ENCODE measurements at regions not wholly inside any gene's neighbourhood (a gene's known extent, or its start where the extent isn't known, plus 50 kb on each side); places are given as distances from the start of the nearest gene placed in this dataset.
"Not testable (repeated sequence)": the region's sequence is repeated elsewhere in the genome, so short reads cannot be mapped to it uniquely, and the experiment has no call there.

DNA sequence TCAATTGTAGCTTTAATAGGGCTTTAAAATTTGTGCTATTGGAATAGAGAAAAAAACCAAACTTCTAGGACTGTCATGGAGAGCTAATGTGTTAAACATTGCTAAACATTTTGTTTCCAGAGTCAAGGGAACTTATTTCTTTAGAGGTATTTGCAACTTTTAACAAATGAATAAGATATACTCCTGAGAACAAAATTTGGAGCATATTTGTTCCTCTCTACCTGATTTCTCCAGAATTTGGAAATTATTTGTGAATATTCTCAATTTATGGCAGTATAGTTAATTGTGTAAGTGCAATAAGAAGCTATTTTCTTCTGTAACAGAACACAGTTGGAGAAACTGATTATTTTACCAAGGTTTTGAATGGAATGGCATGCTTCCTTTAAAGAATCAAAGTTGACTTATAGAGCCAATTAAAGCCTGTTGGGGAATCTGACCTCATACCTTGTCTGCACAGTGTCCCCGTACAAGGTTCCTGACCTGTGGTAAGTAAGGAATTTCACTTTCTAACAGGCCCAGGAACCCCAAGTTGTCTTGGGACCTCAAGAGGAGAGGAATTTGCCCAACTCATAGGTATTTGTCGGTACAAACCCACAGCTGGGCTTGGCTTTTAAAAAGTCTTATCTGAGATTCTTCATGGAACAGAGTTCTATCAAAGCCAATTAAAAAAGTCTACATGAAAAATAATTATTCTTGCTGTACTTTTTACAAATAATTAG, 72.6 kb upstream of the CSF1 start:
- intact Hi-C loops (cut with micrococcal nuclease) = no loop called here
- no peak overlapping the region for H3K4me3 Mint-ChIP-seq
- H3K27me3 Mint-ChIP-seq = peaks cover 9% of the 10 kb centered on the region
- H3K9me3 Mint-ChIP-seq = no peaks in the 10 kb centered on the region
- no peak overlapping the region for H3K27ac Mint-ChIP-seq
- H3K36me3 Mint-ChIP-seq (ENCODE audit: low read depth) = no peaks in the 10 kb centered on the region
- H3K4me1 Mint-ChIP-seq (ENCODE audit: low read depth) = no peaks in the 10 kb centered on the region

DNA sequence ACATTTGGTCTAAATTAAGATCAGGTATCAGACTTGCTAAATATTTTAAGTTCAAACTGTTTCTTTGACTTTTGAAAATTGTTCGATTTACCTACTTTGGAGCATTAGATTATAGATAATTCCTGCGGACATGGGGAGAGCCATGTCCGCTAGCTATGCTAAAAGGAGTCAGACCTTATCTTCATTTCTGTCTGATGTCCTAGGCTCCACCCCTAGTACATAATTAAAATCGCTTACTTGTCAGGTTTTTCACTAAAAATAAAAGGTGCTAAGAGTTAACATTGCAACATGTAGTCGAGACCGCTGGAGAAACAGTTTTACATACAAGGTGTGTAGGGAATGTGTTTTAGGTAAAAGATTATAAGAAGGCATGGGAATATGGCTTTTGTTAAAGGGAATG, 71.9 kb upstream of the EPS8L3 start:
- H3K36me3 Mint-ChIP-seq (ENCODE audit: low read depth); H3K27ac Mint-ChIP-seq; intact Hi-C loops (cut with micrococcal nuclease); H3K4me3 Mint-ChIP-seq; H3K4me1 Mint-ChIP-seq (ENCODE audit: low read depth): not testable (repeated sequence)
- H3K9me3 Mint-ChIP-seq = peaks cover 13% of the 10 kb centered on the region
- H3K27me3 Mint-ChIP-seq = peaks cover 11% of the 10 kb centered on the region

DNA sequence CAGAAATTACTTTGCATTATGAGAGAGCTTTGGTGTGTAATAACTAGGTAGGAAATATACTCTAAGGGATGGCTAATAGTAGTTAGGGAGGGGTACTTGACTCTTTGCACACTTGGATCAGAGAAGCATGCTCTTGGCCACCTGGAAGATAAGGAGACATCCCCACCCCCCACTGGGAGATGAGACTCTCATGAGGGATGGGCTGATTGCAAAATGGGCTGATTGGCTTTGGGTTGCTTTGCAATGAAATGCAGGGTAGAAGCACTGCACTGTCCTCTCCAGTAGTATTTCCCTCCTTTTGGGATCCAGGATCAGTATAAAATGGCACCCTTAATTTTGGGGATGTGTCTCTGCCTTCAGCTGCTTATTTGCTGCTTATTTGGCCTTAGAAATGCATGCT, 71.2 kb upstream of the EPS8L3 start:
- no peaks in the 10 kb centered on the region for H3K4me1 Mint-ChIP-seq (ENCODE audit: low read depth)
- H3K27me3 Mint-ChIP-seq = peaks cover 11% of the 10 kb centered on the region
- H3K36me3 Mint-ChIP-seq (ENCODE audit: low read depth) = no peaks in the 10 kb centered on the region
- H3K9me3 Mint-ChIP-seq = peaks cover 13% of the 10 kb centered on the region
- intact Hi-C loops (cut with micrococcal nuclease) = no loop called here
- no peak overlapping the region for H3K27ac Mint-ChIP-seq
- no peak overlapping the region for H3K4me3 Mint-ChIP-seq

DNA sequence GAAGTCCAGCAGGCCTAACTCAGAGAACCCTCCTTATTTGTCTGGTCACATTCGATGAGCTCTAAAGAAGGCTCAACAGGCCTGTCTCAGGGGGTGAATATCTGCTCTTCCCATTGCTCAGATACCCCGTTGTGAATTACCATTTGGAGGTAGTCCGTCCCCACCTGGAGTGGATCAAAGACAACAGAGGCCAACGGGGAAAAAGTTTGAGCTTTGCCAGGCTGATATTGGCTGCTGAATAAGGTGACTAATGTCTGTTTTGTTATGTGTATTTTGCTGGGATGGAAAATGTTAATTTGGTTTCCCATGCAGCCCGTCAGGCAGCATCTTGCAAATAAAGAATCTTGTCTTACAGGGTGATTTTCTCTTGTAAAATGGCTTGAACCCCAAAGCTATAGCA, 69.2 kb upstream of the EPS8L3 start:
- intact Hi-C loops (cut with micrococcal nuclease) = no loop called here
- Mint-ChIP-seq H3K4me3 (no peak overlapping the region), H3K9me3 (peaks cover 13% of the 10 kb centered on the region), H3K4me1 (ENCODE audit: low read depth) (peaks cover 4% of the 10 kb centered on the region), H3K36me3 (ENCODE audit: low read depth) (no peaks in the 10 kb centered on the region), H3K27me3 (peaks cover 19% of the 10 kb centered on the region), H3K27ac (no peak overlapping the region)

DNA sequence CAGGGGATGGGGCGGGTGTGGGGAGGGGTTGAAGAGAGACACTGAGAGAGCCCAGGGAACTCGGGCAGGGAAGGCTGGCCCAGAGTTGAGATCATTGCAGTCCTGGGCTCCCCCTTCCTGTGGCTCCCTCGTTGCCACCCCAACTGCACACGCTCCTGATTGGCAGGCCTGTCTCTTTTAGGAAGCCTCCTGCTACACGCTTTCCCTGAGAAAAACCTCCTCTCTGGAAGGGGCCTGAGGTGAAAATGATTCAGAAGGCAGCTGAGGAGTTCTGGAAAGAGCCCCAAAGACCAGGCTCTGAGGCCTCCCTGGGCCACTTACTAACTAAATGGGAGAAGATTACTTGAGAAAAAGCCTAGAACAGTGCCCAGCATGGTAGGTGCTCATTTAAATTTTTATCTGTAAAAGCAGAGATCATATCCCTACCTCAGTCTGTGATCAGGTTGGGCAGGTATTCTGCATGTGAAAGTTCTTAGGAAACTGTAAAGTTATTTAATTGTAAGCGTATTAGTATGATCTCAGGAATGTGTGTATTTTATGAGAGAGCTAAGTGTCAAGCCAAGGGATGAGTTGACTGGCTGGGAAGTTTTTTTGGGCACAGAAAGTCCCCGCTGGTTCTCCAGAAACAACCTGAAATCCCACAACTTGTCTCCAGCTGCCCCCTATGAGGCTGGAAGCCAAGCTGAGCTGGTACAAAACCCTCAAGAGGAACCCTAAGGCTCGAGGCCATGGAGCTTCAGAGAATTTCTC, 65.2 kb upstream of the EPS8L3 start:
- Mint-ChIP-seq H3K4me1 (ENCODE audit: low read depth) (peaks cover 28% of the 10 kb centered on the region), H3K27ac (no peak overlapping the region), H3K27me3 (peaks cover 16% of the 10 kb centered on the region), H3K36me3 (ENCODE audit: low read depth) (no peaks in the 10 kb centered on the region), H3K4me3 (no peak overlapping the region), H3K9me3 (peaks cover 13% of the 10 kb centered on the region)
- intact Hi-C loops (cut with micrococcal nuclease) = no loop called here

DNA sequence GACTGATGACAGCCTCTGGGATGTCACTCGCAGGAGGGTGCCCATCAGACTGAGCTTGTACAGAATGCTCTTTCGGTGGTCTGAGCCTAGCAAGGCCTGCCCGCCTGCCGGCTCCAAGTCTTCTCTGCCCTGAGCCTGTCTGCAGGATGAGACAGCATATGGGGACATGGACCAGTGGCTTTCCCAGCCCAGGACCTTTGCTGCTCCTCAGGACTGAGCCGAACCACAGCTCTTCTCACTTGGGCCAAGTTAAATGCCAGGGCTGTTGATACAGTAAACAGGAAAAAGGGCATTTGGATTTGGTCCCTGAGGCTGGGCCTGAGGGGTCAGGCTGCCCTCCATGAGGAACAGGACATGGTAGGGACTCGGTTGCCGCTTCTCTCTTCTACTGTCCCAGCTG, 64.3 kb upstream of the EPS8L3 start:
- H3K4me3 Mint-ChIP-seq = no peak overlapping the region

DNA sequence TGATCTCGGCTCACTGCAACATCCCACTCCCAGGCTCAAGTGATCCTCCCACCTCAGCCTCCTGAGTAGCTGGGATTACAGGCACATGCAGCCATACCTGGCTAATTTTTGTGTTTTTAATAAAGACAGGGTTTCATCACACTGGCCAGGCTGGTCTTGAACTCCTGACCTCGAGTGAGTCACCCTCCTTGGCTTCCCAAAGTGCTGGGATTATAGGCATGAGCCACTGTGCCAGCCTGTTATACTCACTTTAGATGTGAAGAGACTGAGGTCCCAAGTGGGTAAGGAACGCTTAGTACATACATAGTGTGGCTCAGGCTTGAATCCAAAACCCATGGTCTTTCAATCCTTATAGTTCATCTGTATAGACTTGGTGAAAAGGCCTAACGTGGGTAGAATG, 63.7 kb upstream of the EPS8L3 start:
- H3K4me1 Mint-ChIP-seq (ENCODE audit: low read depth) = peaks cover 42% of the 10 kb centered on the region
- intact Hi-C loops (cut with micrococcal nuclease) = no loop called here
- H3K4me3 Mint-ChIP-seq = no peak overlapping the region
- no peak overlapping the region for H3K27ac Mint-ChIP-seq
- peaks cover 25% of the 10 kb centered on the region for H3K27me3 Mint-ChIP-seq
- no peaks in the 10 kb centered on the region for H3K36me3 Mint-ChIP-seq (ENCODE audit: low read depth)
- H3K9me3 Mint-ChIP-seq = peaks cover 9% of the 10 kb centered on the region

More for the DNA sequence above, 64.3 kb upstream of the EPS8L3 start:
- Mint-ChIP-seq H3K27ac (no peak overlapping the region), H3K4me1 (ENCODE audit: low read depth) (peaks cover 37% of the 10 kb centered on the region), H3K36me3 (ENCODE audit: low read depth) (no peaks in the 10 kb centered on the region), H3K27me3 (peaks cover 23% of the 10 kb centered on the region), H3K9me3 (peaks cover 13% of the 10 kb centered on the region)
- intact Hi-C loops (cut with micrococcal nuclease) = no loop called here

DNA sequence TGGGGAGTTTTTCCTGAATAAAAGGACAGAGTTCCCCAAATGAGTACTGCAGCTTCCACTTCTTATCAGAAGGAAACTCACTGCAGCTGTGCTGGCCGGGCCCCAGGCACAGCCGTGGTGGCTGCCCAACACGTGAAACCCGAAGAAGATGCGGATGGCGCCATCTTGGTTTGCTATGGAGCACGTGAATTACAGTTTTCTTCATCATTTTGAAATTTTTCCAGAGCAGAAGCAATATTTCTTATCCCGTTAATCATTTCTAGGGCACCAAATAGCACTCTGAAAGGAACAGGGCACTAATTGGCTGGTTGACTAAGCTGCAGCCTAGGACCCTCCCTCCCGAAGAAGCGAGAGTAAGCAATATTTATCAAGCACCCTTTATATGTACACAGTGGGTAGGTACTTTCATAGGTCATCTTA, 63.2 kb upstream of the EPS8L3 start:
- Mint-ChIP-seq H3K27me3 (peaks cover 25% of the 10 kb centered on the region), H3K36me3 (ENCODE audit: low read depth) (no peaks in the 10 kb centered on the region), H3K4me3 (no peak overlapping the region), H3K27ac (no peak overlapping the region), H3K4me1 (ENCODE audit: low read depth) (peaks cover 48% of the 10 kb centered on the region), H3K9me3 (peaks cover 4% of the 10 kb centered on the region)
- intact Hi-C loops (cut with micrococcal nuclease) = no loop called here

DNA sequence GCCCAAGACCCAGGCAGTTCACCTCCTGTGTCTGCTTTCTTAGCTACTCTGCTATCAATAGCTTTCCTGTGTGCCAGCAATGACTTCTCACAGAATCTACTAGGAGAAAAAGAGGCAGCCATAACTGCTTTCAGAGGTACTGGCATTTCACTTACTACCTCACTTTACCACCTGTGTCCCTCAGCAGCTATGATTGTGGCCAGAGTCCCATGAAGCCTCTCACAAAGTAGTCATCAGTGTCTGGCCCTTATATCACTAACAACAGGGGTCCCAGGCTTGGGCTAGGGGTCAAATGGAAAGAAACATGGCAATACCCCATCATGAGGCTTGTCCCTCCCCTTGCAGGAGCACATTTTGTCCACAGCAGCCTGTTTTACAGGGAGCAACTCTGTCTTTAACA, 62.7 kb upstream of the EPS8L3 start:
- Mint-ChIP-seq H3K9me3 (no peaks in the 10 kb centered on the region), H3K36me3 (ENCODE audit: low read depth) (no peaks in the 10 kb centered on the region), H3K27me3 (peaks cover 25% of the 10 kb centered on the region), H3K27ac (no peak overlapping the region), H3K4me3 (no peak overlapping the region), H3K4me1 (ENCODE audit: low read depth) (peaks cover 52% of the 10 kb centered on the region)
- intact Hi-C loops (cut with micrococcal nuclease) = no loop called here

DNA sequence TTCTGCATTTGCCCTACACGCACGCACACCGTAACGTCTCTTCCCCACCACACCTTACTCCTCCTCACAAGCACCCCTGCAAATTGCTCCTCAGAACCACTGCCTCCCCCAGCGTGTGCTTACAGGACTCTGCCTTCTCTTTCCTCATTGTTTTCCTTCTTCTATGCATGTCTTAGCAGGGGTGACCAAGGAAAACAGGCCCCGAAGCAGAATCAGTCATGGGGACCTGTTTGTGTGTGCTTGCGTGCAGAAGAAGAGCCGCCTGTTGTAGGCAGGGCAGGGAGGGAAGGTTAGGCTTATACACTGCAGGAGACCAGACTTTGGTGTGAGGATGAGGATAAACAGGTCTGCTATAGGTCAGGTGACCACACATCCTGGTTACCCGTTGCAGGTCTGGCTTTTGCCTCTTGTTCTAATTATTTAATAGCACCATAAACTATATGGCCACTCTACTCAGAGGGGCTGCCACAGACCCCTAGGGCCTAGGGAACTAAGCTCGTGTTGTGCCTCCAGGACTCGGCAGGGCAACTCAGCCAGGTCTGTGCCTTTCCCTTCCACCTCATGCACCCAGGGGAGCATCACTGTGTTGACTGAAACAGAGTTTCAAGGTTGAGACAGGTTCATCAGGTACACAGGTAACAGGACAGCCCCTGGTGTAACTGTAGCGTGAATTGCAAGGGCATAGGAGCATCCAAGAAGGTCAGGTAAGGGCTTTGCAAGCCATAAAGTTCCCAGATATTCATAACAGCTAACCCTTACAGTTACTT, 60.8 kb upstream of the EPS8L3 start:
- H3K27ac Mint-ChIP-seq = peak overlapping the region; percentile 46
- intact Hi-C loops (cut with micrococcal nuclease) = loop anchor here (5.0 kb wide), 1 partner anchor 83 kb away; no protein-coding TSS in a partner anchor
- no peaks in the 10 kb centered on the region for H3K36me3 Mint-ChIP-seq (ENCODE audit: low read depth)
- peaks cover 25% of the 10 kb centered on the region for H3K27me3 Mint-ChIP-seq
- H3K4me3 Mint-ChIP-seq = no peak overlapping the region
- peaks cover 72% of the 10 kb centered on the region for H3K4me1 Mint-ChIP-seq (ENCODE audit: low read depth)
- no peaks in the 10 kb centered on the region for H3K9me3 Mint-ChIP-seq

DNA sequence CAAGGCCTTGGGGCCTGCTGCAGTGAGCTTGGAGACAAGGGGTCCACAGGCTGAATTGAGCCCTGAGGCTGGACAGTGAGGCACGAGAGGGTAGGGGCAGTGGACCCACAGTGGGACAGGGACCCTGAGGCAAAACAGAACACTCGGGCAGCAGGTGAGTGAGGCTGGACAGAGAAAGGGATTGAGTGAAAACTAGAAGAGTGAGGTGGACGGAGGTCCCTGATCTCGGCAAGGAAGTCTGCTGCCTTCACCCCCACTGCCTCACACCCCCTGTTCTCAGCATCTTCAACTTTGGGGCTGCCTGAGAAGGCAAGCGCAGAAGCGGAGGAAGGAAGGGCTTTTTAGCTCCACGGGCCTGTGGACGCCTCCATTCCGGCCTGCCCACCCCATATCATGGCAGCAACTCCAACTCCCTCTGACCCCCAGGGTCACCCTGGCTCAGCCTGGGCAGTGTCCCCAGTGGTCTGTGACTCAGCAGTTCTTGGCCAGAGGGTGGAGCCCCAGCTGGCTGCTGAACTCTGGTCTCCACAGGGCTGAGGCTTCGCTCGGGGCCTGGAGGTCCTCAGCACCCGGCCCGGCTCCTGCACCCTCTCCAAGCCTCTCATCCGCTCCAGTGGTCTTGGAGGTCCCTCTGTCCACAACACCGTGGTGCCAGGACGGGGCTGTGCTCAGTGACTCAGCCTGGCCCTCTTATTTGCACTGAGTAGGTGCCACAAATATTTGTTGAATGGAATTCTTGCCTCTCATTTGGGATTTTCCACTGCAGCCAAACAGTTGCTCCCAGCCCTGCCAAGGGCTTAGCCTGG, 60.0 kb upstream of the EPS8L3 start:
- Mint-ChIP-seq H3K9me3 (no peaks in the 10 kb centered on the region), H3K27ac (peak overlapping the region; percentile 46), H3K27me3 (peaks cover 27% of the 10 kb centered on the region), H3K4me1 (ENCODE audit: low read depth) (peaks cover 79% of the 10 kb centered on the region), H3K36me3 (ENCODE audit: low read depth) (no peaks in the 10 kb centered on the region), H3K4me3 (no peak overlapping the region)
- intact Hi-C loops (cut with micrococcal nuclease) = loop anchor here (5.0 kb wide), 1 partner anchor 84 kb away; no protein-coding TSS in a partner anchor

DNA sequence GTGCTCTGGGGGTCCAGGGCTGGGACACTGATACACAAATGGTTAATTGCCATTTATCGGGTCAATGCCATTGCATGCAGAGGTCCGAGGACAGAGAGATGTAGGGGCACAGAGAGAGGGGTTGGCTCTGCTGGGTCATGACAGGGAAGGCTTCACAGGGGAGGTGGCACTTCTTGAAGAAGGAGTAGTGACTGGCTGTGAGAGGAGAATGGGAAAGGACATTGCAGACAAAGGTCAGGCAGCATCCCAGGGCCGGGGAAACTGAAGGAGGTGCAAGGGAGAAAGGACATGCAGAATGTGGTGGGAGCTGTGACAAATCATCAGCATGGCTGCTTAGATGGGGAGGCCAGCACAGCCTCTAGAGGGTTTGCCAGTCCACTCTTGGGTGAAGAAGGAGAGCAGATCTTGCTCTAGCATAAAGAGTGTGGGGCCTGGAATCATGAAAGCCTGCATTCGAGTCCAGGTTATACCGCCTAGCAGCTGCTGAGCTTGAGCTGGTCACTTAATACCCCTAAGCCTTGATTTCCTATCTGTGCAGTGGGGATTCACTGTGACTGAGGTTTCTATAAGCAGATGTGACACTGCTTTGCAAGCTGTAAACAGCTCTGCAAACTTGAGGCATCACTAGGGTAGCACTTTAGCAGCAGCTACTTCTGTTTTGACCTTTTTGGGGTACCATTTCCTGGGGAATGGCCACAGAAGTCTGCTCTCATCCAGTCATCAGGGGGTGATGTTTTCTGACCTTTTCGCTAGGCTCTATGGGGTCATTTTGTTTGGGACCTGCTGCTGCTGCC, 59.2 kb upstream of the EPS8L3 start:
- Mint-ChIP-seq H3K36me3 (ENCODE audit: low read depth) (no peaks in the 10 kb centered on the region), H3K27me3 (peaks cover 32% of the 10 kb centered on the region), H3K4me1 (ENCODE audit: low read depth) (peaks cover 84% of the 10 kb centered on the region), H3K9me3 (no peaks in the 10 kb centered on the region), H3K4me3 (no peak overlapping the region), H3K27ac (peak overlapping the region; percentile 81)
- intact Hi-C loops (cut with micrococcal nuclease) = loop anchor here (5.0 kb wide), 1 partner anchor 84 kb away; no protein-coding TSS in a partner anchor
